ENCODE measurements at regions not wholly inside any gene's neighbourhood (a gene's known extent, or its start where the extent isn't known, plus 50 kb on each side); places are given as distances from the start of the nearest gene placed in this dataset.
"Not testable (repeated sequence)": the region's sequence is repeated elsewhere in the genome, so short reads cannot be mapped to it uniquely, and the experiment has no call there.

- Histone ChIP-seq H3K27me3 (ENCODE audit: insufficient read depth, low read depth, severe bottlenecking) (no peaks in the 10 kb centered on the region), H3K4me3 (ENCODE audit: low read depth, low read length) (no peak overlapping the region), H3K36me3 (no peaks in the 10 kb centered on the region), H3K9me3 (ENCODE audit: severe bottlenecking) (no peaks in the 10 kb centered on the region), H3K27ac (no peak overlapping the region)
- no peak for DNase-seq
- no peak for TF ChIP-seq CTCF (IDR thresholded peaks at IDR 0.05; ENCODE audit: low read depth, low read length)
Observed at GRCh38 chr3:110015231-110015963, 678.1 kb upstream of the DPPA4 start.

GRCh38 chr3:110016235-110016815, 679.0 kb upstream of the DPPA4 start:
- no peaks in the 10 kb centered on the region for H3K9me3 ChIP-seq (ENCODE audit: severe bottlenecking)
- DNase-seq = no peak
- no peak overlapping the region for H3K27ac ChIP-seq
- H3K36me3 ChIP-seq = no peaks in the 10 kb centered on the region
- TF ChIP-seq CTCF (IDR thresholded peaks at IDR 0.05; ENCODE audit: low read depth, low read length) = no peak
- H3K4me3 ChIP-seq (ENCODE audit: low read depth, low read length) = no peak overlapping the region
- H3K27me3 ChIP-seq (ENCODE audit: insufficient read depth, low read depth, severe bottlenecking) = no peaks in the 10 kb centered on the region

- no peak for DNase-seq
- Histone ChIP-seq H3K36me3 (no peaks in the 10 kb centered on the region), H3K9me3 (ENCODE audit: severe bottlenecking) (no peaks in the 10 kb centered on the region), H3K27ac (no peak overlapping the region), H3K4me3 (ENCODE audit: low read depth, low read length) (no peak overlapping the region), H3K27me3 (ENCODE audit: insufficient read depth, low read depth, severe bottlenecking) (no peaks in the 10 kb centered on the region)
- no peak for TF ChIP-seq CTCF (IDR thresholded peaks at IDR 0.05; ENCODE audit: low read depth, low read length)
Observed at GRCh38 chr3:110017304-110017703, 680.0 kb upstream of the DPPA4 start.

- Histone ChIP-seq H3K36me3 (no peaks in the 10 kb centered on the region), H3K27ac (no peak overlapping the region), H3K4me3 (ENCODE audit: low read depth, low read length) (no peak overlapping the region), H3K27me3 (ENCODE audit: insufficient read depth, low read depth, severe bottlenecking) (no peaks in the 10 kb centered on the region), H3K9me3 (ENCODE audit: severe bottlenecking) (no peaks in the 10 kb centered on the region)
- no peak for TF ChIP-seq CTCF (IDR thresholded peaks at IDR 0.05; ENCODE audit: low read depth, low read length)
- no peak for DNase-seq
Observed at GRCh38 chr3:110021659-110022058, 684.3 kb upstream of the DPPA4 start.

GRCh38 chr3:110023022-110023421, 685.7 kb upstream of the DPPA4 start:
- not testable (repeated sequence) for H3K9me3 ChIP-seq (ENCODE audit: severe bottlenecking); H3K4me3 ChIP-seq (ENCODE audit: low read depth, low read length); H3K27ac ChIP-seq; H3K36me3 ChIP-seq; DNase-seq; H3K27me3 ChIP-seq (ENCODE audit: insufficient read depth, low read depth, severe bottlenecking)

- no peak for DNase-seq
- TF ChIP-seq CTCF (IDR thresholded peaks at IDR 0.05; ENCODE audit: low read depth, low read length) = no peak
- Histone ChIP-seq H3K4me3 (ENCODE audit: low read depth, low read length) (no peak overlapping the region), H3K27me3 (ENCODE audit: insufficient read depth, low read depth, severe bottlenecking) (no peaks in the 10 kb centered on the region), H3K27ac (no peak overlapping the region), H3K36me3 (no peaks in the 10 kb centered on the region), H3K9me3 (ENCODE audit: severe bottlenecking) (no peaks in the 10 kb centered on the region)
Observed at GRCh38 chr3:110026421-110026820, 689.1 kb upstream of the DPPA4 start.

All from WERI-Rb-1 (cell line).